RWPE1 (cell line): ENCODE measurements at regions not wholly inside any gene's neighbourhood (a gene's known extent, or its start where the extent isn't known, plus 50 kb on each side); places are given as distances from the start of the nearest gene placed in this dataset.

ENCODE experiments used
- CTCF ChIA-PET: fragments of 350-600 bp; sonication (Branson Sonifier 250); formaldehyde crosslinking; extraction: SDS; loops from one replicate; lab custom pipeline; 2021; lab: Yijun Ruan, JAX
- POLR2A ChIA-PET: fragments of 400-600 bp; formaldehyde crosslinking; extraction: SDS; loops from one replicate; lab custom pipeline; 2020; ENCODE audit warnings: antibody characterized with exemption; ENCODE audit not compliant: low non-redundant PET; lab: Yijun Ruan, JAX
- DNase-seq: peaks from one replicate; pipeline ENCODE4 v3.0.0; 2012; ENCODE audit warnings: low spot score
- H3K27ac ChIP-seq: fragments of 450-650 bp; 2 replicates; pipeline ENCODE4 v1.5.1; 2017
- TF ChIP-seq, protein P1 (sequence below): fragments of 450-650 bp; conservative IDR thresholded peaks from 2 replicates; pipeline ENCODE4 v1.5.1; 2017; ENCODE audit warnings: low read depth, mild to moderate bottlenecking

DNA sequence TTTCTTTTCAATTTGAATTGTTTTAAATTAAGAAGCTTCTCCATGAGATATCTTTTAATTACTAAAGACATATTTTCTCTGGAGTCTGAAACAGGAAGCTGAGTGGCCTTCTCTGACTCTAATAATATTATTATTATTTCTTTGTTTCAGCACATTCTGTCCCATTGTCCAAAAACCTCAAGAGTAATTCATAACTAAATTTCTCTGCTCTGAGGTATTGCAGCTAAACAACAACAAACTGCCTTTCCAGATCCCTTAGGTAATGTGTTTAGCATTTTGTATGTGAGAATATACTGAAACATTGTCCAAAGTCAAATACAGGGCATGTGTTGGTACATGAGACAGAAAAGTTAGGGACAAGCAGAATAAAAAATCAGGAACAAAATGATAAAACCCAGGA lies 199.0 kb upstream of the FAR2 start:
- ChIA-PET CTCF (no interaction called here), POLR2A (no interaction called here)
- no peak overlapping the region for H3K27ac ChIP-seq
- TF ChIP-seq, protein P1, sequence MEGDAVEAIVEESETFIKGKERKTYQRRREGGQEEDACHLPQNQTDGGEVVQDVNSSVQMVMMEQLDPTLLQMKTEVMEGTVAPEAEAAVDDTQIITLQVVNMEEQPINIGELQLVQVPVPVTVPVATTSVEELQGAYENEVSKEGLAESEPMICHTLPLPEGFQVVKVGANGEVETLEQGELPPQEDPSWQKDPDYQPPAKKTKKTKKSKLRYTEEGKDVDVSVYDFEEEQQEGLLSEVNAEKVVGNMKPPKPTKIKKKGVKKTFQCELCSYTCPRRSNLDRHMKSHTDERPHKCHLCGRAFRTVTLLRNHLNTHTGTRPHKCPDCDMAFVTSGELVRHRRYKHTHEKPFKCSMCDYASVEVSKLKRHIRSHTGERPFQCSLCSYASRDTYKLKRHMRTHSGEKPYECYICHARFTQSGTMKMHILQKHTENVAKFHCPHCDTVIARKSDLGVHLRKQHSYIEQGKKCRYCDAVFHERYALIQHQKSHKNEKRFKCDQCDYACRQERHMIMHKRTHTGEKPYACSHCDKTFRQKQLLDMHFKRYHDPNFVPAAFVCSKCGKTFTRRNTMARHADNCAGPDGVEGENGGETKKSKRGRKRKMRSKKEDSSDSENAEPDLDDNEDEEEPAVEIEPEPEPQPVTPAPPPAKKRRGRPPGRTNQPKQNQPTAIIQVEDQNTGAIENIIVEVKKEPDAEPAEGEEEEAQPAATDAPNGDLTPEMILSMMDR, result no peak
- DNase-seq, result no peak

GRCh38 chr12:28951935-28952334 lies 197.1 kb upstream of the FAR2 start:
- DNase-seq, result no peak
- no peak overlapping the region for H3K27ac ChIP-seq
- POLR2A ChIA-PET, result no interaction called here
- CTCF ChIA-PET, result interaction anchor here (0.8 kb wide), 1 partner anchor 30 kb away, joined by 3 read pairs; no protein-coding TSS in a partner anchor
- TF ChIP-seq, protein P1, result no peak

DNA sequence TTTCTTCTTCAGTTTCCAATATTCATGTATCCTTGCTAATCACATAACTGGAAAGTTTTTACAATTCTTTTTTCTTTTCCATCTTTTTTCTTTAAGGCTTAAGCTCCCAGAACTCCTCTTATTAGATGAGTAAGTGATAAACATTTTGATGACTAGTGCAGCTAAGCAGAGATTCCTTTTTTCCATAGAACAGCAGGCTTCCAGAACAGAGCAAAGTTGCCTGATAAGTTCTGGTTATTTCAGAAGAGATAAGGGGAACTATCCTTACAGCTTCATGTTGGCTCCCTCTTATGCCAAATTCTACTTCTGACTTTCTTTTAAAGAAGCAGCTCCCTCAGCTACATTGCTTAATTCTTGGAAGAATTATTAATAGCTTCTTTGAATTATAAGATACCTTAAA lies 194.7 kb upstream of the FAR2 start:
- TF ChIP-seq, protein P1, result no peak
- ChIA-PET POLR2A (no interaction called here), CTCF (no interaction called here)
- DNase-seq, result no peak
- H3K27ac ChIP-seq, result no peak overlapping the region

DNA sequence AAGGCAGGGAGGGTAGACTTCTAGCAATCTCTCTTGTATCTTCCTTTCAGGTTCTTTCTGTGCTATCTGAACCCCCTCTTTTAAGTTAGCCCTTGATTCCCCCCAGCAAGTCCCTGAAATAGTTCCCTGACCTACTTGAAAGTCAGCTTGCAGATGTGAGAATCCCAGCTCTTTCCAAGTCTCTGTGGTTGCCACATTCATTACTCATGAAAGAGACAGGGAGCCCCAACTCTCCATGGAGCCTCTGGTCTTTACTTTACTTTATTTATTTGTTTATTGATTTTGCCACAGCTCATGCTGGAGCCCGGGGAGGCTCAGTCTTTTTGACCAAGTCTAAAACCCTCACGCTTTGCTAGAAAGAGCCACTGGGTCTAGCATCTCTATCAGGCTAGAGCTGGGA lies 193.6 kb upstream of the FAR2 start:
- CTCF ChIA-PET, result no interaction called here
- TF ChIP-seq, protein P1, result no peak
- H3K27ac ChIP-seq, result no peak overlapping the region
- DNase-seq, result no peak
- POLR2A ChIA-PET, result no interaction called here

GRCh38 chr12:28955931-28956330 lies 193.1 kb upstream of the FAR2 start:
- ChIA-PET POLR2A (no interaction called here), CTCF (no interaction called here)
- no peak overlapping the region for H3K27ac ChIP-seq
- TF ChIP-seq, protein P1, result no peak
- no peak for DNase-seq

DNA sequence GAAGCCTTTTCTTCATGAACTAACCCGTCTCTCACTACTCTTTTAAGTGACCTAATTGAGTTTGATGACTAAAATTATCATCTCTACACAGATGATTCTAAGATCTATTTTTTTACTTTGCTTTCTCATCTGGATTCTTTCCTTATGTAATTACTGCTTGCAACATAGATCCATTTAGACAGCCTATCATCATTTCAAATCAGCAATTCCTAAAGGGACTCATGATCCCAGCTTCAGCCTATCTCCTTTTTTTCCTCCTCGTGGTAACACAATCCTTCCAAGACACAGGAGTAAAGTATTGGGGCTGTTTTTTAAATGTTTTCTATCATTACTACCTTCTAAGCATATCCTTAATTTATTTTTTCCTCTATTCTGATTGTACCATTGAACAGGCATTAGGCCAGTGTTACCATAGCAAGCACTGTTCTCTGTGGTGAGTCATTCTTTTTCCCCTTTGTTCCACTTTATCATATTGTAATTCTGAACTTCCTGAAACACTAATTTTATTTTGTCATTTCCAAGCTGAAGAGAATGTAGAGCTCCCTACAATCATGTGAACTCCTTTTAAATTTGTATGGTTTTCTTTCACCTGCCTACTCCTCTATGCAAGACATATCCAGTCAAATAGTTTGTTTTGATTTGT lies 190.4 kb upstream of the FAR2 start:
- no peak overlapping the region for H3K27ac ChIP-seq
- DNase-seq, result no peak
- TF ChIP-seq, protein P1, result no peak
- CTCF ChIA-PET, result interaction anchor here (0.5 to 0.6 kb wide), 2 partner anchors 1193 to 1871 kb away, joined by 4 to 6 read pairs; no protein-coding TSS in a partner anchor
- POLR2A ChIA-PET, result no interaction called here
